M059J (cell line): ENCODE measurements at regions not wholly inside any gene's neighbourhood (a gene's known extent, or its start where the extent isn't known, plus 50 kb on each side); places are given as distances from the start of the nearest gene placed in this dataset.
A peak's percentile ranks its signal among the peaks of the same experiment; 100 is the strongest.

Experiments used
- DNase-seq: peaks from one replicate; pipeline ENCODE4 v3.0.0-alpha.2; 2012; ENCODE audit warnings: low read depth

GRCh38 chr13:81682081-81682630 lies 1341.2 kb upstream of the SPRY2 start:
- no peak for DNase-seq

- no peak for DNase-seq
Measured at GRCh38 chr13:81677857-81678256, 1336.9 kb upstream of the SPRY2 start.

GRCh38 chr13:81676008-81676407 lies 1335.1 kb upstream of the SPRY2 start:
- no peak for DNase-seq

- DNase-seq: no peak
Measured at GRCh38 chr13:81671064-81671463, 1330.1 kb upstream of the SPRY2 start.

GRCh38 chr13:81670048-81670447 lies 1329.1 kb upstream of the SPRY2 start:
- no peak for DNase-seq

- DNase-seq: no peak
Measured at GRCh38 chr13:81664872-81665271, 1323.9 kb upstream of the SPRY2 start.

GRCh38 chr13:81659984-81660383 lies 1319.1 kb upstream of the SPRY2 start:
- DNase-seq: no peak

- DNase-seq: no peak
Measured at GRCh38 chr13:81658598-81659370, 1317.9 kb upstream of the SPRY2 start.

- DNase-seq: no peak
Measured at GRCh38 chr13:81639984-81640582, 1299.2 kb upstream of the SPRY2 start.

- no peak for DNase-seq
Measured at GRCh38 chr13:81637457-81637856, 1296.5 kb upstream of the SPRY2 start.

- DNase-seq: no peak
Measured at GRCh38 chr13:81636120-81636519, 1295.2 kb upstream of the SPRY2 start.

- DNase-seq: no peak
Measured at GRCh38 chr13:81615031-81615430, 1274.1 kb upstream of the SPRY2 start.

GRCh38 chr13:81610644-81611043 lies 1269.7 kb upstream of the SPRY2 start:
- no peak for DNase-seq

- no peak for DNase-seq
Measured at GRCh38 chr13:81609335-81609734, 1268.4 kb upstream of the SPRY2 start.

GRCh38 chr13:81606074-81606473 lies 1265.1 kb upstream of the SPRY2 start:
- DNase-seq: no peak

- no peak for DNase-seq
Measured at GRCh38 chr13:81602241-81602640, 1261.3 kb upstream of the SPRY2 start.

- DNase-seq: no peak
Measured at GRCh38 chr13:81597101-81597500, 1256.2 kb upstream of the SPRY2 start.

- DNase-seq: no peak
Measured at GRCh38 chr13:81596224-81596753, 1255.4 kb upstream of the SPRY2 start.

GRCh38 chr13:81591528-81592220 lies 1250.7 kb upstream of the SPRY2 start:
- no peak for DNase-seq

- DNase-seq: no peak
Measured at GRCh38 chr13:81582381-81582780, 1241.5 kb upstream of the SPRY2 start.

GRCh38 chr13:81577601-81578195 lies 1236.8 kb upstream of the SPRY2 start:
- DNase-seq: peak; percentile 0

GRCh38 chr13:81568824-81569223 lies 1227.9 kb upstream of the SPRY2 start:
- DNase-seq: no peak
